HEK293 (cell line): ENCODE measurements at regions not wholly inside any gene's neighbourhood (a gene's known extent, or its start where the extent isn't known, plus 50 kb on each side); places are given as distances from the start of the nearest gene placed in this dataset.

Experiments used
- CTCF ChIA-PET: fragments of 350-600 bp; formaldehyde crosslinking; extraction: SDS; loops from one replicate; lab custom pipeline; 2021; ENCODE audit warnings: antibody characterized with exemption; lab: Yijun Ruan, JAX
- POLR2A ChIA-PET: fragments of 300-600 bp; formaldehyde crosslinking; extraction: SDS; loops from one replicate; lab custom pipeline; 2020; ENCODE audit warnings: antibody characterized with exemption, inconsistent platforms; lab: Yijun Ruan, JAX
- H3K27ac ChIP-seq: fragments of 200-500 bp; sonication (Bioruptor generic); 2 replicates; pipeline ENCODE4 v1.5.1; 2014; ENCODE audit warnings: low read depth, low read length, control low read depth, inconsistent platforms; ENCODE audit errors: extremely low read depth
- H3K36me3 ChIP-seq, 2 experiments: fragments of 200-500 bp in 1 of 2; sonication (Bioruptor generic) in 1 of 2; 1 replicate in 1 of 2; 2 replicates in 1 of 2; pipeline ENCODE4 v1.5.1; 2014 to 2017; ENCODE audit warnings: inconsistent platforms in 2 of 2, low read length in 2 of 2; ENCODE audit not compliant: control insufficient read depth in 2 of 2, insufficient read depth in 1 of 2
- H3K4me1 ChIP-seq: fragments of 200-500 bp; sonication (Bioruptor generic); 2 replicates; pipeline ENCODE4 v1.5.1; 2014; ENCODE audit warnings: mild to moderate bottlenecking, low read length, inconsistent platforms; ENCODE audit not compliant: control insufficient read depth, insufficient read depth
- H3K4me3 ChIP-seq: 2 replicates; pipeline ENCODE4 v1.5.1; 2011; ENCODE audit warnings: low read depth, mild to moderate bottlenecking, control low read depth, low read length, moderate library complexity
- H3K9me3 ChIP-seq: fragments of 200-500 bp; sonication (Bioruptor generic); 2 replicates; pipeline ENCODE4 v1.5.1; 2014; ENCODE audit warnings: low read depth, low read length, inconsistent platforms; ENCODE audit not compliant: control insufficient read depth, insufficient read depth
- BCL11A ChIP-seq: fragments of 450-650 bp; formaldehyde crosslinking; IDR thresholded peaks from 2 replicates; pipeline ENCODE4 v1.5.1; 2016; ENCODE audit warnings: low read depth, missing biosample characterization, missing genetic modification characterization
- HIC1 ChIP-seq: fragments of 450-650 bp; formaldehyde crosslinking; IDR thresholded peaks from 2 replicates; pipeline ENCODE4 v1.5.1; 2016; ENCODE audit warnings: missing biosample characterization, missing genetic modification characterization
- HOXA7 ChIP-seq: sonication (generic); formaldehyde crosslinking; IDR thresholded peaks from 2 replicates; pipeline ENCODE4 v1.8.1; 2022; ENCODE audit warnings: missing genetic modification reagents, borderline replicate concordance
- KLF16 ChIP-seq: fragments of 450-650 bp; formaldehyde crosslinking; IDR thresholded peaks from 2 replicates; pipeline ENCODE4 v1.5.1; 2017; ENCODE audit warnings: missing biosample characterization, missing genetic modification characterization
- RBAK ChIP-seq: fragments of 450-650 bp; formaldehyde crosslinking; IDR thresholded peaks from 2 replicates; pipeline ENCODE4 v1.5.1; 2016; ENCODE audit warnings: missing biosample characterization, missing genetic modification characterization
- SCRT1 ChIP-seq: fragments of 450-650 bp; formaldehyde crosslinking; IDR thresholded peaks from 2 replicates; pipeline ENCODE4 v1.5.1; 2016; ENCODE audit warnings: missing biosample characterization, missing genetic modification characterization, borderline replicate concordance
- SCRT2 ChIP-seq: fragments of 450-650 bp; formaldehyde crosslinking; IDR thresholded peaks from 2 replicates; pipeline ENCODE4 v1.5.1; 2016; ENCODE audit warnings: missing biosample characterization, missing genetic modification characterization
- SP2 ChIP-seq: fragments of 450-650 bp; formaldehyde crosslinking; IDR thresholded peaks from 2 replicates; pipeline ENCODE4 v1.5.1; 2016; ENCODE audit warnings: missing biosample characterization, missing genetic modification characterization
- ZNF112 ChIP-seq: fragments of 450-650 bp; formaldehyde crosslinking; IDR thresholded peaks from 2 replicates; pipeline ENCODE4 v1.5.0; 2017; ENCODE audit warnings: missing biosample characterization, missing genetic modification characterization
- ZNF148 ChIP-seq: fragments of 450-650 bp; formaldehyde crosslinking; IDR thresholded peaks from 2 replicates; pipeline ENCODE4 v1.5.0; 2017; ENCODE audit warnings: missing biosample characterization, missing genetic modification characterization, borderline replicate concordance
- ZNF157 ChIP-seq: fragments of 450-650 bp; formaldehyde crosslinking; IDR thresholded peaks from 2 replicates; pipeline ENCODE4 v1.5.1; 2016; ENCODE audit warnings: missing biosample characterization, missing genetic modification characterization
- ZNF239 ChIP-seq: fragments of 450-650 bp; formaldehyde crosslinking; IDR thresholded peaks from 2 replicates; pipeline ENCODE4 v1.5.1; 2016; ENCODE audit warnings: missing biosample characterization, missing genetic modification characterization
- ZNF324 ChIP-seq: fragments of 450-650 bp; formaldehyde crosslinking; IDR thresholded peaks from 2 replicates; pipeline ENCODE4 v1.5.1; 2016; ENCODE audit warnings: missing biosample characterization, missing genetic modification characterization
- ZNF416 ChIP-seq: fragments of 450-650 bp; formaldehyde crosslinking; IDR thresholded peaks from 2 replicates; pipeline ENCODE4 v1.5.1; 2016; ENCODE audit warnings: missing biosample characterization, missing genetic modification characterization
- ZNF423 ChIP-seq: fragments of 450-650 bp; formaldehyde crosslinking; IDR thresholded peaks from 2 replicates; pipeline ENCODE4 v1.5.1; 2016; ENCODE audit warnings: missing biosample characterization, missing genetic modification characterization
- ZNF510 ChIP-seq: fragments of 450-650 bp; formaldehyde crosslinking; IDR thresholded peaks from 2 replicates; pipeline ENCODE4 v1.5.1; 2018; ENCODE audit warnings: mild to moderate bottlenecking, missing genetic modification characterization, missing biosample characterization; ENCODE audit not compliant: insufficient replicate concordance
- ZNF514 ChIP-seq: fragments of 450-650 bp; formaldehyde crosslinking; IDR thresholded peaks from 2 replicates; pipeline ENCODE4 v1.5.1; 2016; ENCODE audit warnings: missing biosample characterization, missing genetic modification characterization
- ZNF571 ChIP-seq: fragments of 450-650 bp; formaldehyde crosslinking; IDR thresholded peaks from 2 replicates; pipeline ENCODE4 v1.5.0; 2017; ENCODE audit warnings: missing biosample characterization, missing genetic modification characterization
- ZNF621 ChIP-seq: fragments of 450-650 bp; formaldehyde crosslinking; IDR thresholded peaks from 2 replicates; pipeline ENCODE4 v1.5.1; 2017; ENCODE audit warnings: missing biosample characterization, missing genetic modification characterization
- ZNF707 ChIP-seq: fragments of 450-650 bp; formaldehyde crosslinking; IDR thresholded peaks from 2 replicates; pipeline ENCODE4 v1.5.1; 2016; ENCODE audit warnings: missing biosample characterization, missing genetic modification characterization
- ZNF76 ChIP-seq: fragments of 450-650 bp; formaldehyde crosslinking; IDR thresholded peaks from 2 replicates; pipeline ENCODE4; 2016; ENCODE audit warnings: low read depth, missing biosample characterization, missing genetic modification characterization, borderline replicate concordance
- ZNF837 ChIP-seq: fragments of 450-650 bp; formaldehyde crosslinking; IDR thresholded peaks from 2 replicates; pipeline ENCODE4 v1.5.1; 2016; ENCODE audit warnings: missing biosample characterization, missing genetic modification characterization
- TF ChIP-seq, protein P1 (sequence below): fragments of 450-650 bp; formaldehyde crosslinking; IDR thresholded peaks from 2 replicates; pipeline ENCODE4 v1.5.1; 2017; ENCODE audit warnings: missing biosample characterization, missing genetic modification characterization
- TF ChIP-seq, protein P2 (sequence below): fragments of 450-650 bp; formaldehyde crosslinking; IDR thresholded peaks from 2 replicates; pipeline ENCODE4 v1.5.1; 2016; ENCODE audit warnings: missing biosample characterization, missing genetic modification characterization
- TF ChIP-seq, protein P3 (sequence below): fragments of 450-650 bp; formaldehyde crosslinking; IDR thresholded peaks from 2 replicates; pipeline ENCODE4 v1.5.1; 2017; ENCODE audit warnings: missing biosample characterization, missing genetic modification characterization

DNA sequence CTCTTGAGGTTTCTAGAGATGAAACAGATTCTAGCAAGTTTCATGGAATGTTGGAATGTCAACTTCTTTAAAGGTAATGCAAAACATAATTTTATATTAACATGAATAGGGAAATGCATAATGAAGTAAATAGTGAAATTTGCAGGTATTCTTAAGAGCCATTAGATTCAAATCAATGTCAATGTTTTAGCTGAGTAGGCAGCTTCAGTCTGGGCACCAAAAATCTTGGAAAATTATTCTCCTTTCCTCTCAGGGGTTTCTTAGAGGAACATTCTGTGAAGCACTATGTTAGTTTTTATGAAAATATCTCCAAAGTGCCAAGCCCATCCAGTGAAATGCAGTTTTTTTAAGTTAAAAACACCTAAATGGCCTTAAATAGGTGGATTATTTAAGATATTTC lies 300.8 kb downstream of the PAX1 start:
- POLR2A ChIA-PET: no interaction called here
- no peak overlapping the region for H3K4me3 ChIP-seq
- no peak overlapping the region for H3K27ac ChIP-seq
- TF ChIP-seq ZNF416 (tag by site-specific recombination) (no peak), ZNF510 (no peak), SCRT2 (tag by site-specific recombination) (no peak), ZNF571 (tag by site-specific recombination) (no peak), ZNF239 (tag by site-specific recombination) (no peak), HIC1 (no peak), ZNF324 (tag by site-specific recombination) (no peak), ZNF621 (tag by site-specific recombination) (no peak), ZNF76 (tag by site-specific recombination) (no peak), ZNF423 (tag by site-specific recombination) (no peak), ZNF707 (tag by site-specific recombination) (no peak), ZNF157 (tag by site-specific recombination) (no peak), ZNF514 (tag by site-specific recombination) (no peak), SCRT1 (no peak), KLF16 (tag by site-specific recombination) (no peak), RBAK (no peak), SP2 (tag by site-specific recombination) (no peak)
- TF ChIP-seq, protein P1, sequence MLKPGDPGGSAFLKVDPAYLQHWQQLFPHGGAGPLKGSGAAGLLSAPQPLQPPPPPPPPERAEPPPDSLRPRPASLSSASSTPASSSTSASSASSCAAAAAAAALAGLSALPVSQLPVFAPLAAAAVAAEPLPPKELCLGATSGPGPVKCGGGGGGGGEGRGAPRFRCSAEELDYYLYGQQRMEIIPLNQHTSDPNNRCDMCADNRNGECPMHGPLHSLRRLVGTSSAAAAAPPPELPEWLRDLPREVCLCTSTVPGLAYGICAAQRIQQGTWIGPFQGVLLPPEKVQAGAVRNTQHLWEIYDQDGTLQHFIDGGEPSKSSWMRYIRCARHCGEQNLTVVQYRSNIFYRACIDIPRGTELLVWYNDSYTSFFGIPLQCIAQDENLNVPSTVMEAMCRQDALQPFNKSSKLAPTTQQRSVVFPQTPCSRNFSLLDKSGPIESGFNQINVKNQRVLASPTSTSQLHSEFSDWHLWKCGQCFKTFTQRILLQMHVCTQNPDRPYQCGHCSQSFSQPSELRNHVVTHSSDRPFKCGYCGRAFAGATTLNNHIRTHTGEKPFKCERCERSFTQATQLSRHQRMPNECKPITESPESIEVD (tag by site-specific recombination): no peak
- H3K36me3 ChIP-seq: no peaks in the 10 kb centered on the region
- no peaks in the 10 kb centered on the region for H3K4me1 ChIP-seq
- CTCF ChIA-PET: no interaction called here
- no peaks in the 10 kb centered on the region for H3K9me3 ChIP-seq

GRCh38 chr20:22005535-22005934 lies 300.1 kb downstream of the PAX1 start:
- no peaks in the 10 kb centered on the region for H3K9me3 ChIP-seq
- POLR2A ChIA-PET: no interaction called here
- no peak overlapping the region for H3K27ac ChIP-seq
- TF ChIP-seq, protein P2, sequence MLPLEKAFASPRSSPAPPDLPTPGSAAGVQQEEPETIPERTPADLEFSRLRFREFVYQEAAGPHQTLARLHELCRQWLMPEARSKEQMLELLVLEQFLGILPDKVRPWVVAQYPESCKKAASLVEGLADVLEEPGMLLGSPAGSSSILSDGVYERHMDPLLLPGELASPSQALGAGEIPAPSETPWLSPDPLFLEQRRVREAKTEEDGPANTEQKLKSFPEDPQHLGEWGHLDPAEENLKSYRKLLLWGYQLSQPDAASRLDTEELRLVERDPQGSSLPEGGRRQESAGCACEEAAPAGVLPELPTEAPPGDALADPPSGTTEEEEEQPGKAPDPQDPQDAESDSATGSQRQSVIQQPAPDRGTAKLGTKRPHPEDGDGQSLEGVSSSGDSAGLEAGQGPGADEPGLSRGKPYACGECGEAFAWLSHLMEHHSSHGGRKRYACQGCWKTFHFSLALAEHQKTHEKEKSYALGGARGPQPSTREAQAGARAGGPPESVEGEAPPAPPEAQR (tag by site-specific recombination): no peak
- TF ChIP-seq ZNF837 (tag by site-specific recombination): no peak
- TF ChIP-seq ZNF148 (tag by site-specific recombination): no peak
- TF ChIP-seq HOXA7 (CRISPR knock-in tag): no peak
- TF ChIP-seq ZNF112 (tag by site-specific recombination): no peak
- TF ChIP-seq BCL11A (tag by site-specific recombination): no peak
- TF ChIP-seq, protein P3, sequence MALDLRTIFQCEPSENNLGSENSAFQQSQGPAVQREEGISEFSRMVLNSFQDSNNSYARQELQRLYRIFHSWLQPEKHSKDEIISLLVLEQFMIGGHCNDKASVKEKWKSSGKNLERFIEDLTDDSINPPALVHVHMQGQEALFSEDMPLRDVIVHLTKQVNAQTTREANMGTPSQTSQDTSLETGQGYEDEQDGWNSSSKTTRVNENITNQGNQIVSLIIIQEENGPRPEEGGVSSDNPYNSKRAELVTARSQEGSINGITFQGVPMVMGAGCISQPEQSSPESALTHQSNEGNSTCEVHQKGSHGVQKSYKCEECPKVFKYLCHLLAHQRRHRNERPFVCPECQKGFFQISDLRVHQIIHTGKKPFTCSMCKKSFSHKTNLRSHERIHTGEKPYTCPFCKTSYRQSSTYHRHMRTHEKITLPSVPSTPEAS (tag by site-specific recombination): no peak
- TF ChIP-seq ZNF510: no peak
- CTCF ChIA-PET: no interaction called here
- H3K4me1 ChIP-seq: no peaks in the 10 kb centered on the region
- H3K36me3 ChIP-seq: no peaks in the 10 kb centered on the region
- H3K4me3 ChIP-seq: no peak overlapping the region
